Activated CD8-positive, alpha-beta memory T cell treated with anti-CD3 and anti-CD28 coated beads, Interleukin-2, amount 50 U/mL, for 24 hours (primary cell): ENCODE measurements at regions not wholly inside any gene's neighbourhood (a gene's known extent, or its start where the extent isn't known, plus 50 kb on each side); places are given as distances from the start of the nearest gene placed in this dataset.
"Not testable (repeated sequence)": the region's sequence is repeated elsewhere in the genome, so short reads cannot be mapped to it uniquely, and the experiment has no call there.

Experiments used
- DNase-seq: peaks from one replicate; pipeline ENCODE4 v3.0.0-alpha.2; 2020; ENCODE audit errors: extremely low read depth

DNA sequence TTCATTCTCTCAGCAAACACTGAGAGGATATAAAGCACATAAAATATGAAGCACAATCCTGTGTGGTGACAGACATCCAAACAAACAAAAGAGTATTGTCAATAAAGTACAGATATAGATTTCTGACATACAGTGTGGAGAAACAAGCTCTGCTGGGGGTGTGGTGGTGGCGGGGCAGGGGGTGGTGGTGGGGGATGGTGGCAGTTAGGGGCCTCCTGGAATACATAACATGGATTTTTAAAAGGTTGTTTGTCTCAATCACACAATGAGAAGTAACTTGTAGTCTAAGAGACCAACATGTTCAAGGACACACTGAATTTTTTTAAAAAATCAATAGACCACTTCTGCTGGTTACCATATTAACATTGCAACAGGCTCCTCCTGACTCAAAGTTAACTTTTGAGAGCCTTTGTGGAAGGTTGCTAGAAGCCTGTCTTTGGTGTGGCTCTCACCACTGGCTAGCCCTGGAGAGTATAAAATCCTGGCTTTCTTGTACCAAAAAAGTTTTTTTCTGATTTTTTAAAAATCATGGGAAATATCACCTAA is 1197.4 kb downstream of the SUCLG1 start:
- no peak for DNase-seq

DNA sequence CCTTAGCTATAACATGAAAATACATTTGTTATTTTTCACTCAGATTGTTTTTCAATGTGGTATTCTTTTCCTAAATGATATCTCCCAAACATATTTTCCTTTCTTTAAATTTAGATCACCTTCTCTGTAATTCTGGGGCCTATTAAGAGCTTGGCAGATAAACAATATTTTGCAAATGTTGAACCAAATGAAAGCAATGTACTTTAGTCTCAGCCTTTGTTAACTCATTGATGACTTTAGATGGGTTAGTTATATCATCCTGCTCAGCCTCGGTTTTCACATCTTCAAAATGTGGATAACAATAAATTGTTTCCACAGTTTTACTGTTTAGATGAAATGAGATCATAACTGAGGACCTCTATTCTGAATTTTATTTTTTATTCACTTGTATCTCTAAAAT is 1205.2 kb downstream of the SUCLG1 start:
- DNase-seq, result no peak

GRCh38 chr2:83251321-83251872 is 1207.7 kb downstream of the SUCLG1 start:
- DNase-seq, result no peak

DNA sequence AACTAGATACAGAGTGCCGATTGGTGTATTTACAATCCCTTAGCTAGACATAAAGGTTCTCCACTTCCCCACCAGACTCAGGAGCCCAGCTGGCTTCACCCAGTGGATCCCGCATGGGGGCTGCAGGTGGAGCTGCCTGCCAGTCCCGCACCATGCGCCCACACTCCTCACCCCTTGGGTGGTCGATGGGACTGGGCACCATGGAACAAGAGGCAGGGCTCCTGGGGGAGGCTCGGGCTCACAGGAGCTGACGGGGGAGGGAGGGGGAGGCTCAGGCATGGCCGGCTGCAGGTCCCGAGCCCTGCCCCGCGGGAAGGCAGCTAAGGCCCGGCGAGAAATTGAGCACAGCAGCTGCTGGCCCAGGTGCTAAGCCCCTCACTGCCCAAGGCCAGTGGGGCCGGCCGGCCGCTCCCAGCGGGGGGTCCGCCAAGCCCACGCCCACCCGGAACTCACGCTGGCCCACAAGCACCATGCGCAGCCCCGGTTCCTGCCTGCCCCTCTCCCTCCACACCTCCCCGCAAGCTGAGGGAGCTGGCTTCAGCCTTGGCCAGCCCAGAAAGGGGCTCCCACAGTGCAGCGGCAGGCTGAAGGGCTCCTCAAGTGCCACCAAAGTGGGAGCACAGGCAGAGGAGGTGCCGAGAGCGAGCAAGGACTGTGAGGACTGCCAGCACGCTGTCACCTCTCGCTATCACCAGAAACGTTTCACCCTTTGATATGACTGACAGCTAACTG is 1213.1 kb downstream of the SUCLG1 start:
- DNase-seq, result not testable (repeated sequence)

- DNase-seq, result no peak
These were observed 1218.5 kb downstream of the SUCLG1 start for GRCh38 chr2:83240611-83241010.

- no peak for DNase-seq
These were observed 1221.0 kb downstream of the SUCLG1 start for GRCh38 chr2:83238111-83238510.

DNA sequence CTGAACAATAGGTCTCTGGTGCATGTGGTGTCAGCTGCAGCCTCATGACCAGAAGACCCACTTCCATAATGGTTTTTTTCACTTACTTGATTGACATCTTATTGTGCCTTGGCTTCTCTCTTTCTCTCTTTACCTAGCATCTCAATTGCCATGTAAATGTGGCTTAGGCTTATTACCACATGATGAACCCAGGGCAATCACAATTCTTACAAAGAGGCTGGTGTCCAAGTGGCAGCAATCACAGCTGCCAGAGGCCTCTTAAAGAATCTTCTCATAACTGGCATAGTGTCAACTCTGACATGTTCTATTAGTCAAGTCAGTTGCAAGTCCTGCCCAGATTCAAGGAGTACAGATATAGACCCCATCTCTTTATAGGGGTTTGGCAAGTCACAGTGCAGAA is 1224.8 kb downstream of the SUCLG1 start:
- DNase-seq, result no peak

DNA sequence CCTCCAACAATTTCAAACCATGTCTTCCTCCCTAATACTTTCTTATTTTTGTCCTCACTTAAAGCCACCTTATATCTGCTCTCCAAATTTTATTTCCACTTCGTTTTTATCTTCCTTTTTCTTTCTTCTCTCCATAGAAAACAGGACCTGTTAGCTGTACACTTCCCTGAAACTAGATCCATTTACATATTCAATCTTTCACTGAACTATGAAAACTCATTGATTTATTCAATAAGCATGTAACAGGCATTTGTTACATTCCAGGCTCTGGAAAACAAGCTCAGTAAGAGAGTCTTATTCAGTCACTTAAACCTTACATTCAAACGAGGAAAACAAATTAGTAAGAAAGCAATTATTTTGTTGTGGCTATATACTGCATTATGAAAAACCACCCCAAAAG is 1225.3 kb downstream of the SUCLG1 start:
- DNase-seq, result no peak

DNA sequence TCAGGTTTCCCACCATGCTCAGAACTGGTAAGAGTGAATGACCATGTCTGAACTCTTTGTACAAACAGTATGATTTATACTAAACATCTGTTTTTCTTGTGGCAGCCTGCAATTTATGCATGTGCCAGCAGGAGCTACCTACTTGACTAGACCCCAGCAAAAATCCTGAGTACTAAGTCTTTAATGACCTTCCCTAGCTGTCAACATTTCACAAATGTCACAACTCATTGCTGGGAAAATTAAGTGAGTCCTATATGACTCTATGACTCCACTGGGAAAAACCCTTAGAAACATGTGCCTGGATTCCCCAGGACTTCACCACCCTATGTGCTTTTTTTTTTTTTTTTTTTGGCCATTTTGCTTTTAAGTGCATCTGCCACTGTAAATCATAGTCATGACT is 1225.8 kb downstream of the SUCLG1 start:
- no peak for DNase-seq

GRCh38 chr2:83229443-83229842 is 1229.6 kb downstream of the SUCLG1 start:
- no peak for DNase-seq

GRCh38 chr2:83224591-83225200 is 1234.4 kb downstream of the SUCLG1 start:
- no peak for DNase-seq

GRCh38 chr2:83221258-83221657 is 1237.8 kb downstream of the SUCLG1 start:
- DNase-seq, result no peak

DNA sequence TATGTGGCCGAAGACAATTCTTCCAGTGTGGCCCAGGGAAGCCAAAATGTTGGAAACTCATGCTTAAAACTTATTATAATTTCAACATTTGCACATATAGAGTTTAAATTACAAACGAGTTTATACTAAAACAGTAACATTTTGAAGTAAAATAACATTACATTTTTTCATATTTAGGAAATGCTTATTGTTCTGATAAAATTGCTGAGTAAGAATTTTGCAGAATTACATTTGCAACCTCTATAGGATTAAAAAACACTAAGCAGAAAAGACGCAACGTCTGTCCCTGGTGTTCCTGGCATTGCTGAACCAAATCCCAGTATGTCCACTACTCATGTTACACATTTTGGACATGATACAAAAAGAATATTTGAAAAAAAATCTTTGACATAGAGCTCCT is 1241.2 kb downstream of the SUCLG1 start:
- DNase-seq, result no peak

- DNase-seq, result no peak
These were observed 1262.9 kb downstream of the SUCLG1 start for GRCh38 chr2:83196225-83196624.

GRCh38 chr2:83191316-83191715 is 1267.8 kb downstream of the SUCLG1 start:
- no peak for DNase-seq

- DNase-seq, result no peak
These were observed 1272.8 kb downstream of the SUCLG1 start for GRCh38 chr2:83186105-83186760.

GRCh38 chr2:83180862-83181530 is 1278.1 kb downstream of the SUCLG1 start:
- not testable (repeated sequence) for DNase-seq

DNA sequence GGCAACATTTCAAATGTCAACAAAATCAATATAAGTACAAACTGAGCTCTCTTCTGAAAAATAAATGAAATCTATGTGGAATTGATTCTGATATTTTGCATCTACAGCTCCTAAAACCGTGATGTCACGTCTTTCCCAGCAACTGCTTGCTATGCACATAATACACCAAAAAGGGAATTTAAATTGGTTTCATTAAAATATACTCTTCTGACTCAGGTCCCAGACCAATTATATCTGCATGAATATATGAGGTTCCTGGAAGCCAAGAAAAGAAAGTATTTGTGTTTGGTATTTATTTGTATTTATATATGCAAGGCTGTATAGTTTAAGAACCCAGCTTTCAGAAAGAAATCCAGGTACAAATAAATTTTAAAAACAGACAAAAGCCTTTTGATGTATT is 1282.5 kb downstream of the SUCLG1 start:
- no peak for DNase-seq

DNA sequence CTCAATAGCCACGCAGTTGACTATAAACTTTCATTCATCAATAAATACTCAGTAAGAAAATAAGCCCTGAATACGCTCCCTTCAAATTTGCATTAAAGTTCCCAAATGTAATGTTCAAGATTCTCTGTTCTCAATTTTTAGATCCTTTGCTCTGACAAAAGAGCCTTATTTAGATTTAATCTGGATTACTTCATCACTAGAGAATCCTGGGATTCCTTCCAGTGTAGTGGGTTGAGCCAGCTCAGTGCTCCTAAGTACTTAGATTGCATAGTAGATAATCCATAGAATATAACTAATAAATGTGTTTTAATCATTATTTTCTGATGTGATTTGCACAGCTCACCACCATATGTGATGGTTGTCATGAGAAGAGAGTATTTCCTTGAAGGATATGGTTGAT is 1286.2 kb downstream of the SUCLG1 start:
- DNase-seq, result no peak

GRCh38 chr2:83168377-83168776 is 1290.7 kb downstream of the SUCLG1 start:
- DNase-seq, result no peak

DNA sequence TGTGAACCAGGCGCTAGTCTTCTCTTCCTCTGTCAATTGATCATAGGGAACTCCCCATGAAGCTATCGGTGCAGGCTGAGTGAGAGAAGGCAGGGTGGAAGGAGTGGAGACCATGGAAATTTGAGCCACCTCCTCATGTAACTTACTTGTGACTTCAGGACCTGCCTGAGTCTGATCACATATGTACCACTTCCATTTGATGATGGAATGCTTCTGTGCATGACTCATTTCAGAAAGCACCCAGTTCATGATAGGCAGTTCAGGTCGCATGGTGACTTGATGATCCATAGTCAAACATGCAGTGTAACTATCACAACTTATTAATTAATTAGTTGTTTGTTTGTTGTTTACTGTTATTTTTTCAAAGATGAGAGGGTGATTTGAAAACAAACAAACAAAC is 1296.7 kb downstream of the SUCLG1 start:
- no peak for DNase-seq

GRCh38 chr2:83160571-83160970 is 1298.5 kb downstream of the SUCLG1 start:
- DNase-seq, result no peak
